OCI-LY1 (cell line): ENCODE measurements at regions not wholly inside any gene's neighbourhood (a gene's known extent, or its start where the extent isn't known, plus 50 kb on each side); places are given as distances from the start of the nearest gene placed in this dataset.

Experiments
- CTCF ChIP-seq: fragments of 200-600 bp; sonication (generic), shearing (Covaris generic); IDR thresholded peaks from 2 replicates; pipeline ENCODE4 v1.5.1; 2017; ENCODE audit warnings: mild to moderate bottlenecking, antibody characterized with exemption, low read length, moderate library complexity, mixed read lengths
- EZH2 ChIP-seq: fragments of 200-600 bp; sonication (generic), shearing (Covaris generic); IDR thresholded peaks from 2 replicates; pipeline ENCODE4 v1.8.0; 2017; ENCODE audit warnings: borderline replicate concordance, mixed run types, mild to moderate bottlenecking, antibody characterized with exemption, low read length, moderate library complexity, mixed read lengths

GRCh38 chr16:6536411-6536810, 796.2 kb upstream of the RBFOX1 start:
- TF ChIP-seq CTCF (no peak), EZH2 (no peak)
